MM.1S (cell line): ENCODE measurements at regions not wholly inside any gene's neighbourhood (a gene's known extent, or its start where the extent isn't known, plus 50 kb on each side); places are given as distances from the start of the nearest gene placed in this dataset.

Experiments used
- DNase-seq: peaks from one replicate; pipeline ENCODE4 v3.0.0-alpha.2; 2015
- H2AFZ ChIP-seq: fragments of 300-600 bp; sonication (generic); 2 replicates; pipeline ENCODE4 v1.6.0; 2016; ENCODE audit warnings: antibody characterized with exemption, low read length
- H3F3A ChIP-seq: fragments of 300-600 bp; sonication (generic); 2 replicates; pipeline ENCODE4 v1.6.1; 2016; ENCODE audit warnings: mild to moderate bottlenecking, antibody characterized with exemption, low read length, moderate library complexity, mixed read lengths; ENCODE audit not compliant: insufficient read depth
- H3K27ac ChIP-seq: fragments of 300-600 bp; sonication (generic); 2 replicates; pipeline ENCODE4 v1.5.1; 2016; ENCODE audit warnings: mild to moderate bottlenecking, low read length
- H3K27me3 ChIP-seq: fragments of 300-600 bp; sonication (generic); replicated peaks from 2 replicates; pipeline ENCODE4 v1.6.0; 2016; ENCODE audit warnings: low read length; ENCODE audit not compliant: insufficient read depth
- H3K36me3 ChIP-seq: fragments of 300-600 bp; sonication (generic); replicated peaks from 2 replicates; pipeline ENCODE4 v1.6.1; 2016; ENCODE audit warnings: mild to moderate bottlenecking, low read length, mixed read lengths; ENCODE audit not compliant: insufficient read depth
- H3K4me1 ChIP-seq: fragments of 300-600 bp; sonication (generic); 2 replicates; pipeline ENCODE4 v1.6.1; 2016; ENCODE audit warnings: low read length, mixed read lengths
- H3K4me2 ChIP-seq: fragments of 300-600 bp; sonication (generic); 2 replicates; pipeline ENCODE4 v1.6.0; 2016; ENCODE audit warnings: low read depth, low read length
- H3K4me3 ChIP-seq: fragments of 300-600 bp; sonication (generic); 2 replicates; pipeline ENCODE4 v1.5.1; 2016; ENCODE audit warnings: low read length, mixed read lengths
- H3K79me2 ChIP-seq: fragments of 300-600 bp; sonication (generic); 2 replicates; pipeline ENCODE4 v1.6.1; 2016; ENCODE audit warnings: mixed run types, low read length, mixed read lengths
- H3K9ac ChIP-seq: fragments of 300-600 bp; sonication (generic); 2 replicates; pipeline ENCODE4 v1.6.1; 2016; ENCODE audit warnings: low read length, mixed read lengths
- H3K9me2 ChIP-seq: fragments of 300-600 bp; sonication (generic); replicated peaks from 2 replicates; pipeline ENCODE4 v1.6.1; 2016; ENCODE audit warnings: mild to moderate bottlenecking, low read length, mixed read lengths; ENCODE audit not compliant: insufficient read depth
- H3K9me3 ChIP-seq: fragments of 300-600 bp; sonication (generic); replicated peaks from 2 replicates; pipeline ENCODE4 v1.6.1; 2016; ENCODE audit warnings: mild to moderate bottlenecking, low read length, mixed read lengths; ENCODE audit not compliant: insufficient read depth
- H4K20me1 ChIP-seq: fragments of 300-600 bp; sonication (generic); 2 replicates; pipeline ENCODE4 v1.6.1; 2016; ENCODE audit warnings: mild to moderate bottlenecking, low read length, moderate library complexity, mixed read lengths; ENCODE audit not compliant: insufficient read depth
- CTCF ChIP-seq: fragments of 300-600 bp; sonication (generic); IDR thresholded peaks from 2 replicates; pipeline ENCODE4 v1.5.1; 2016; ENCODE audit warnings: antibody characterized with exemption, low read length, mixed read lengths
- EZH2 ChIP-seq: fragments of 300-600 bp; sonication (generic); optimal IDR thresholded peaks from 2 replicates; pipeline ENCODE3; 2017; ENCODE audit warnings: low read depth, mild to moderate bottlenecking, antibody characterized with exemption, low read length, mixed read lengths
- EZH2phosphoT487 ChIP-seq: fragments of 300-600 bp; sonication (generic); IDR thresholded peaks from 2 replicates; pipeline ENCODE4 v1.6.1; 2018; ENCODE audit warnings: antibody characterized with exemption, low read length

DNA sequence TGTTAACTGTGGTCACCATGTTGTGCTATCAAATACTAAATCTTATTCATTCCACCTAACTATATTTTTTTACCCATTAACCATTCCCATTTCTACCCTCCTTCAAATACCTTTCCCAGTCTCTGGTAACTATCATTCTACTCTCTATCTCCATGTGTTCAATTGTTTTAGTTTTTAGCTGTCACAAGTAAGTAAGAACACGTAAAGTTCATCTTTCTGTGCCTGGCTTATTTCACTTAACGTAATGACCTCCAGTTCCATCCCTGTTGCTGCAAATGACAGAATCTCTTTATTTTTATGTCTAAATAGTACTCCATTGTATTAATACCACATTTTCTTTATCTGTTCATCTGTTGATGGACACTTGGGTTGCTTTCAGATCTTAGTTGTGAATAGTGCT, 485.1 kb upstream of the CD180 start:
- Histone ChIP-seq H3K27ac (no peak overlapping the region), H3K9me2 (no peaks in the 10 kb centered on the region)
- TF ChIP-seq EZH2phosphoT487: no peak
- no peak for TF ChIP-seq CTCF
- TF ChIP-seq EZH2: no peak

DNA sequence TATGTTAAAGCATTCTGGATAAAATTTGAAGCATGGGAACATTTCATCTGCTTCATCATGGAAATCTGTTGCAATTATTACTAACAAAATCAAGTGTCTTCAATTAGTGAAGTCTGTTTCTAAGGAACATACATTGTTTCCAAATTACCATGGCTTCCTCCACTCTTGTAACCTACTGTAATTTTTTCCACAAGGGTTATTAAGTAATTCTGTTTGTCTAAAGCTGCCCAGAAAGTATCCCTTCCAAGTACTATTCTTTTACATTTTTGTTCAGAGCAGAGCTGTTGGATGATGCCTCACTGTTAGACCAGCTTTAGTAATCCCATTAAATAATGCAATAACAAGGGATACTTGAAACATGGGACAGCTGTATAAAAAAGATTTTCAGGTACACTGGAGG, 483.5 kb upstream of the CD180 start:
- H3F3A ChIP-seq: no peaks in the 10 kb centered on the region
- H3K9me3 ChIP-seq: no peaks in the 10 kb centered on the region
- no peaks in the 10 kb centered on the region for H4K20me1 ChIP-seq
- H3K27ac ChIP-seq: no peak overlapping the region
- DNase-seq: no peak
- H3K9me2 ChIP-seq: no peaks in the 10 kb centered on the region
- H3K79me2 ChIP-seq: no peaks in the 10 kb centered on the region
- H3K4me2 ChIP-seq: no peak overlapping the region
- H2AFZ ChIP-seq: no peak overlapping the region
- no peaks in the 10 kb centered on the region for H3K27me3 ChIP-seq
- no peak overlapping the region for H3K4me3 ChIP-seq
- no peak for TF ChIP-seq CTCF
- no peak for TF ChIP-seq EZH2phosphoT487
- no peak for TF ChIP-seq EZH2
- no peaks in the 10 kb centered on the region for H3K36me3 ChIP-seq
- H3K9ac ChIP-seq: no peak overlapping the region
- H3K4me1 ChIP-seq: no peaks in the 10 kb centered on the region

More for the DNA sequence above, 485.1 kb upstream of the CD180 start:
- Histone ChIP-seq H3K9ac (no peak overlapping the region), H3K9me3 (no peaks in the 10 kb centered on the region), H3K4me3 (no peak overlapping the region), H3K4me1 (no peaks in the 10 kb centered on the region), H4K20me1 (no peaks in the 10 kb centered on the region), H3K79me2 (no peaks in the 10 kb centered on the region), H3K4me2 (no peak overlapping the region), H3F3A (no peaks in the 10 kb centered on the region), H2AFZ (no peak overlapping the region), H3K27me3 (no peaks in the 10 kb centered on the region), H3K36me3 (no peaks in the 10 kb centered on the region)
- DNase-seq: no peak

GRCh38 chr5:67679184-67679841, 482.7 kb upstream of the CD180 start:
- Histone ChIP-seq H3K4me1 (no peaks in the 10 kb centered on the region), H3K27me3 (no peaks in the 10 kb centered on the region), H3K9me2 (no peaks in the 10 kb centered on the region), H3K9ac (no peak overlapping the region), H3K4me2 (no peak overlapping the region), H3K79me2 (no peaks in the 10 kb centered on the region), H3K36me3 (no peaks in the 10 kb centered on the region), H3F3A (no peaks in the 10 kb centered on the region), H3K9me3 (no peaks in the 10 kb centered on the region), H2AFZ (no peak overlapping the region), H3K4me3 (no peak overlapping the region), H3K27ac (no peak overlapping the region), H4K20me1 (no peaks in the 10 kb centered on the region)
- DNase-seq: peak; percentile 30
- no peak for TF ChIP-seq CTCF
- TF ChIP-seq EZH2phosphoT487: no peak
- TF ChIP-seq EZH2: no peak
